ENCODE measurements at regions not wholly inside any gene's neighbourhood (a gene's known extent, or its start where the extent isn't known, plus 50 kb on each side); places are given as distances from the start of the nearest gene placed in this dataset.
A peak's percentile ranks its signal among the peaks of the same experiment; 100 is the strongest.

GRCh38 chr13:31538067-31539042, 201.0 kb upstream of the RXFP2 start:
- TF ChIP-seq, protein P1, sequence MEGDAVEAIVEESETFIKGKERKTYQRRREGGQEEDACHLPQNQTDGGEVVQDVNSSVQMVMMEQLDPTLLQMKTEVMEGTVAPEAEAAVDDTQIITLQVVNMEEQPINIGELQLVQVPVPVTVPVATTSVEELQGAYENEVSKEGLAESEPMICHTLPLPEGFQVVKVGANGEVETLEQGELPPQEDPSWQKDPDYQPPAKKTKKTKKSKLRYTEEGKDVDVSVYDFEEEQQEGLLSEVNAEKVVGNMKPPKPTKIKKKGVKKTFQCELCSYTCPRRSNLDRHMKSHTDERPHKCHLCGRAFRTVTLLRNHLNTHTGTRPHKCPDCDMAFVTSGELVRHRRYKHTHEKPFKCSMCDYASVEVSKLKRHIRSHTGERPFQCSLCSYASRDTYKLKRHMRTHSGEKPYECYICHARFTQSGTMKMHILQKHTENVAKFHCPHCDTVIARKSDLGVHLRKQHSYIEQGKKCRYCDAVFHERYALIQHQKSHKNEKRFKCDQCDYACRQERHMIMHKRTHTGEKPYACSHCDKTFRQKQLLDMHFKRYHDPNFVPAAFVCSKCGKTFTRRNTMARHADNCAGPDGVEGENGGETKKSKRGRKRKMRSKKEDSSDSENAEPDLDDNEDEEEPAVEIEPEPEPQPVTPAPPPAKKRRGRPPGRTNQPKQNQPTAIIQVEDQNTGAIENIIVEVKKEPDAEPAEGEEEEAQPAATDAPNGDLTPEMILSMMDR (IDR thresholded peaks at IDR 0.05 in 2 of 3, conservative IDR thresholded peaks at IDR 0.05 in 1 of 3; ENCODE audit: insufficient read depth in 2 of 3, low read depth in 1 of 3, low read length in 3 of 3), result peak in 2 of 3 experiments; percentile 24 to 43; a peak in 3 of 6 replicates
- TF ChIP-seq RBM15 (IDR thresholded peaks at IDR 0.05; ENCODE audit: insufficient read depth, low read length) (no peak), SMC3 (conservative IDR thresholded peaks at IDR 0.05; ENCODE audit: insufficient read depth, low read depth, low read length) (peak; percentile 39; the same call in 1 of the 2 replicates), NFIX (CRISPR knock-in tag; IDR thresholded peaks at IDR 0.05; ENCODE audit: low read depth) (peak; percentile 71), NFIC (IDR thresholded peaks at IDR 0.05) (peak; percentile 78)
- Histone ChIP-seq H4K20me1 (replicated peaks; ENCODE audit: control insufficient read depth, insufficient read depth, low read length) (no peaks in the 10 kb centered on the region), H3K79me2 (ENCODE audit: control insufficient read depth, insufficient read depth, low read length) (no peaks in the 10 kb centered on the region), H3K9me3 (replicated peaks; ENCODE audit: control insufficient read depth, insufficient read depth, low read depth, low read length) (no peaks in the 10 kb centered on the region), H2AFZ (ENCODE audit: low read depth, low read length) (no peak overlapping the region), H3K4me3 (no peak overlapping the region), H3K9me1 (ENCODE audit: control insufficient read depth, insufficient read depth, low read length) (no peaks in the 10 kb centered on the region), H3K9ac (ENCODE audit: insufficient read depth in 1 of 2, low read depth in 2 of 2, low read length in 2 of 2) (no peak overlapping the region), H3K4me2 (ENCODE audit: insufficient read depth, low read length) (no peak overlapping the region), H3K27ac (ENCODE audit: extremely low read depth, low read depth, low read length) (no peak overlapping the region), H3K36me3 (ENCODE audit: control insufficient read depth, insufficient read depth, low read length) (no peaks in the 10 kb centered on the region), H3K4me1 (replicated peaks in 1 of 2; ENCODE audit: control insufficient read depth in 2 of 2, insufficient read depth in 2 of 2, low read length in 2 of 2) (no peaks in the 10 kb centered on the region), H3K27me3 (ENCODE audit: control insufficient read depth in 2 of 2, insufficient read depth in 2 of 2, low read length in 2 of 2) (no peaks in the 10 kb centered on the region)
- BruUV-seq (replicated peaks), result no TSS peak
- ATAC-seq (peak; percentile 55; the same call in 1 of the 3 replicates), DNase-seq (ENCODE audit: extremely low read depth in 1 of 4, low spot score in 3 of 4) (peak; percentile 10 to 14 (median 10)), FAIRE-seq (no peak)
- WGBS (ENCODE audit: insufficient coverage, low coverage, missing lambda C conversion rate), result 4% methylated on average over 6 of the region's 6 CpGs
- intact Hi-C loops (cut with micrococcal nuclease) (loop anchor here (5.0 kb wide), 1 partner anchor 204 kb away; no protein-coding TSS in a partner anchor), in situ Hi-C loops (cut with MboI) (no loop called here)
- ChIA-PET CTCF (ENCODE audit: low intra/inter-chr PET ratio) (no interaction called here), POLR2A (no interaction called here)

All from K562 (cell line).